Skeletal muscle satellite cell (primary cell): ENCODE measurements at regions not wholly inside any gene's neighbourhood (a gene's known extent, or its start where the extent isn't known, plus 50 kb on each side); places are given as distances from the start of the nearest gene placed in this dataset.

Source experiments
- H3K27me3 ChIP-seq: 2 replicates; pipeline ENCODE4 v1.7.0; 2013; ENCODE audit warnings: low read length; ENCODE audit not compliant: control insufficient read depth, insufficient read depth
- H3K36me3 ChIP-seq: 2 replicates; pipeline ENCODE4 v1.7.0; 2013; ENCODE audit warnings: mild to moderate bottlenecking, control low read depth, low read length; ENCODE audit not compliant: insufficient read depth
- H3K4me1 ChIP-seq: 2 replicates; pipeline ENCODE4 v1.7.0; 2013; ENCODE audit warnings: low read length; ENCODE audit not compliant: control insufficient read depth, insufficient read depth
- H3K4me2 ChIP-seq: 2 replicates; pipeline ENCODE4 v1.7.0; 2013; ENCODE audit warnings: mild to moderate bottlenecking, low read length
- H3K4me3 ChIP-seq: 2 replicates; pipeline ENCODE4 v1.7.0; 2013; ENCODE audit warnings: low read length
- H3K9ac ChIP-seq: 2 replicates; pipeline ENCODE4 v1.7.0; 2013; ENCODE audit warnings: mild to moderate bottlenecking, low read depth, low read length, moderate library complexity
- H3K9me3 ChIP-seq: replicated peaks from 2 replicates; pipeline ENCODE4 v1.7.0; 2013; ENCODE audit warnings: mild to moderate bottlenecking, control low read depth, low read length

- H3K27me3 ChIP-seq, result no peaks in the 10 kb centered on the region
- H3K36me3 ChIP-seq, result no peaks in the 10 kb centered on the region
- peaks cover 3% of the 10 kb centered on the region for H3K9me3 ChIP-seq
- no peaks in the 10 kb centered on the region for H3K4me1 ChIP-seq
- H3K4me2 ChIP-seq, result no peak overlapping the region
- H3K9ac ChIP-seq, result no peak overlapping the region
- H3K4me3 ChIP-seq, result no peak overlapping the region
Measured at GRCh38 chr22:47565607-47566006, 803.2 kb downstream of the TBC1D22A start.

DNA sequence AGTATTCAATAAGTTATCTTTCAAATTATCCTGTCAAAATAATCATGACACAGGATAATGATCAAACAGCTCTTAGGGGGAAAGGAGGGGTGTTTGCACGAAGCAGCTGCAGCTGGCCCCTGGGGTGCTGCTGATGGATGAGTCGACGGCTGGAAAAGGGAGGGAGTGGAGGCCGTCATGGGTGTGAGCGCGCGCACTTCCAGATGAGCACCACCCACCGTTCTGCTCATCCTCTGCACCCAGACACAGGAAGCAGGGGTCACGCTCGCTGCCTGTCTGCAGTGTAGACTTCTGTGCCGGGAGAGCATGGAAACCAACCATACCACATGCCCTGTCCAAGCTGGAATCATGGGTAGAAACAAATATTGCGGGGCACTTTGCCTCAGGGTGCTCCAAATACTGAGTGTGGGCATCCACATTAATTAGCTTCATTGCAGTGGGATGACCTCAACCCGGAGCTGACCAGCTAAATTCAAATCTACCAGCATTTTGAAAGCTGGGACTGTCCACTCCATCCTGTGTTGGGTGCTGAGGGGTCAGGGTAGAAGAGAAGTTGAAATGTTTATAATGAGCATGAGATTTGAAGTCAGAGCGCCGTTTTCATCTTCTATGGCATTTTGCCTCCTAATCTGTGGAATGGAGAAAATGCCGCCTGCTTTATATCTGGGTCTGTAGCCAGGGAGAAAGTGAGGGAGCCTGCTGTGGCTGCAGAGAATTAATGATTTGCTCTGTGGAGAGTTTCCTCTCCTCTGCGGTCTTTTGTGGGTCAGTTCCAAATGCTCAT lies 802.4 kb downstream of the TBC1D22A start:
- Histone ChIP-seq H3K9me3 (peaks cover 3% of the 10 kb centered on the region), H3K4me3 (no peak overlapping the region)

GRCh38 chr22:47564158-47564450 lies 801.7 kb downstream of the TBC1D22A start:
- Histone ChIP-seq H3K4me1 (no peaks in the 10 kb centered on the region), H3K9ac (no peak overlapping the region), H3K36me3 (no peaks in the 10 kb centered on the region), H3K4me3 (no peak overlapping the region), H3K27me3 (no peaks in the 10 kb centered on the region), H3K9me3 (peaks cover 3% of the 10 kb centered on the region), H3K4me2 (no peak overlapping the region)

More for the DNA sequence above, 802.4 kb downstream of the TBC1D22A start:
- no peaks in the 10 kb centered on the region for H3K36me3 ChIP-seq
- H3K9ac ChIP-seq, result no peak overlapping the region
- H3K4me2 ChIP-seq, result no peak overlapping the region
- H3K4me1 ChIP-seq, result no peaks in the 10 kb centered on the region
- no peaks in the 10 kb centered on the region for H3K27me3 ChIP-seq

GRCh38 chr22:47563406-47564157 lies 801.1 kb downstream of the TBC1D22A start:
- H3K36me3 ChIP-seq, result no peaks in the 10 kb centered on the region
- no peaks in the 10 kb centered on the region for H3K27me3 ChIP-seq
- H3K9ac ChIP-seq, result no peak overlapping the region
- H3K4me3 ChIP-seq, result no peak overlapping the region
- H3K4me2 ChIP-seq, result no peak overlapping the region
- H3K9me3 ChIP-seq, result peaks cover 3% of the 10 kb centered on the region
- no peaks in the 10 kb centered on the region for H3K4me1 ChIP-seq

DNA sequence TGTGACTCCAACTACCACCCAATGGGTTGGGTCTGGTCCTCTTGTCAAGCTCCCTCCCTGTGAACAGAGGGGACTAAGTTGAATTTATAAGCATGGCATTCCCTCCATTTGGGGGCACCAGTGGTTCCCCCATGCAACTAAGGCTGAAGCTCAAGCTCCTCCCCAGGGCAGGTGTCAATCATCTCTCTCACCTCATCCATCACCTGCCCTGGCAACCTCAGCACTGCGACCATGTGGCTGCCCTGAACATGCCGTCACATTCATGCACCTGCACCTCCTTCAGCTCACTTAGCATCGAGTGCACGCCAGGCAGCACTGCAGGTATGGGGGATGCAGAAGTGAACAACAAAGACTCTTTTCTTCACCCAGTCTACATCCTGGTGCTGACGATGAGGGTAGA lies 799.3 kb downstream of the TBC1D22A start:
- H3K27me3 ChIP-seq, result no peaks in the 10 kb centered on the region
- no peak overlapping the region for H3K4me3 ChIP-seq
- peaks cover 11% of the 10 kb centered on the region for H3K9me3 ChIP-seq
- no peak overlapping the region for H3K4me2 ChIP-seq
- no peak overlapping the region for H3K9ac ChIP-seq
- H3K36me3 ChIP-seq, result no peaks in the 10 kb centered on the region
- H3K4me1 ChIP-seq, result no peaks in the 10 kb centered on the region

DNA sequence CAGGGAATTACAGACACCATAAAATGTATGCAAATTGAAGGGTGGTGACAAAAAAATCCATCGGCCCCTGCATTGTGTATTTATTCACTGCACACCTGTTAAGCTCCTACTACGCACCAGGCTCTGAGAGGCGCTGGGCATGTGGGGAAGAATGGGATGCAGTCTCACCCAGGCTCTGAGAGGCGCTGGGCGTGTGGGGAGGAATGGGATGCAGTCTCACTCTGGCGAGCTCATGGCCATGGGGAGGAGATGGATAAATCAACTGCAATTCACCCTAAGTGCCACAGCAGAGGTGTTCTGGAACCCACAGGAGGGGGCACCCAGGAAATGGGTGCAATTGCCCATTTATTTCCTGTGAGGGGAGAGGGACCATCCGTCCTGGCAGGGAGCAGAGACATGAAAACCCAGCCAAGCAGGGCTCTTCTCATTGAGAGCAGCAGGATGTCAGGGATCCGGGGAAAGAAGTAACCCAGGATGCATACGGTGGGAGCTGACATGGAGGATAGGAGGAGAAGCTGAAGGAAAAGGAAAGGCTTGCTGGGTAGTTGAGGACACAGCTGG lies 798.7 kb downstream of the TBC1D22A start:
- Histone ChIP-seq H3K9ac (no peak overlapping the region), H3K9me3 (peaks cover 11% of the 10 kb centered on the region), H3K27me3 (no peaks in the 10 kb centered on the region), H3K4me3 (no peak overlapping the region), H3K36me3 (no peaks in the 10 kb centered on the region), H3K4me2 (no peak overlapping the region), H3K4me1 (no peaks in the 10 kb centered on the region)

- H3K4me1 ChIP-seq, result no peaks in the 10 kb centered on the region
- H3K4me2 ChIP-seq, result no peak overlapping the region
- H3K4me3 ChIP-seq, result no peak overlapping the region
- no peaks in the 10 kb centered on the region for H3K36me3 ChIP-seq
- peaks cover 11% of the 10 kb centered on the region for H3K9me3 ChIP-seq
- no peaks in the 10 kb centered on the region for H3K27me3 ChIP-seq
- no peak overlapping the region for H3K9ac ChIP-seq
Measured at GRCh38 chr22:47558828-47559700, 796.6 kb downstream of the TBC1D22A start.

DNA sequence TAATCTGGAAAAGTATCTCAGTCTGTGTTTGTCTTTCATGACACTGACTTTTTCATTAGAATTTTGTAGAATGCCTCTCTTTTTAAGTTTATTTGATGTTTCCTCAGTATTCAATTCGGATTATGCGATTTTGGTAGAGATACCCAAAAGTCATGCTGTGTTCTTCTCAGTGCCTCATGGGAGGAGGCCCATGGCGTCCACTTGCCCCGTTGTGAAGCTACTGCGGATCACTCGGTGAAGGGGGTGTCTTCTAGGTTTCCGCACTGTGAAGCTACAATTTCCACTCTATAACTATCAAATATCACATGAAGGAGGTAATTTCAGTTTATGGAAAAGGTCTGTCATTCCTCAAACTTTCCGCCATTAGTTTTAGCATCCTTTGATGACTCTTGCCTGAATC lies 794.0 kb downstream of the TBC1D22A start:
- Histone ChIP-seq H3K36me3 (no peaks in the 10 kb centered on the region), H3K27me3 (no peaks in the 10 kb centered on the region), H3K4me2 (no peak overlapping the region), H3K4me1 (no peaks in the 10 kb centered on the region), H3K9ac (no peak overlapping the region), H3K4me3 (no peak overlapping the region), H3K9me3 (peaks cover 9% of the 10 kb centered on the region)

GRCh38 chr22:47553436-47553835 lies 791.0 kb downstream of the TBC1D22A start:
- Histone ChIP-seq H3K9ac (no peak overlapping the region), H3K4me2 (no peak overlapping the region)

DNA sequence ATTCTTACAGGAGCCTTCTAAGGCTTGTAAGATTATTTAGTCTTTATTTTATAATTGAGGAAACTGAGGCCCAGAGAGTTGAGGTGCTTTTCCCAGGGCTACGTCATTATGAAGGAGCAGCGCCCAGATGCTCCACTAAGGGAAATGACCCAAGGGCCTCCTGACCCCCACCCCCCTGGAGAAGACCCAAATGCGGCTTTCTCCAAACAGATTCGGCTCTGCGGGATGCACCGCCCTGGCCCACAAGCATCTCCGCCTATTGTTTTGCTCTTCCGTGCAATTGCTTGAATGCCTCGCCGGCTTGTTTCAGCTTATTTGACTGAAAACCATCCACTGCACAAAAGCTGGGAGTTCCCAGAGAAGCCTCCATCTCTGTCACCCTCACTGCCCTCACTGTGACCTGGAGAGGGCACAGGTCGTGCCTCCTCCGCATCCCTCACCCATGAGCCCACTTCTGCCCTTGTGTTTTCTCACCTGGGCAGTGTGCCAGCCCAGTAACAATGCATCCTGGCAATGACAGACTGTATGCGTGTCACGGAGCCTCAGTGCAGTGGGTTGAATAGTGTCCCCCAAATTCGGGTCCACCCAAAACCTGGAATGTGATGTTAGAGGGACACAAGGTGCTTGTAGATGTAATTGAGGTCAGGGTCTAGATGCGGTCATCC lies 790.2 kb downstream of the TBC1D22A start:
- no peak overlapping the region for H3K4me3 ChIP-seq
- no peak overlapping the region for H3K9ac ChIP-seq
- no peaks in the 10 kb centered on the region for H3K27me3 ChIP-seq
- H3K4me1 ChIP-seq, result no peaks in the 10 kb centered on the region
- H3K4me2 ChIP-seq, result no peak overlapping the region
- no peaks in the 10 kb centered on the region for H3K36me3 ChIP-seq
- H3K9me3 ChIP-seq, result peaks cover 11% of the 10 kb centered on the region

More at GRCh38 chr22:47553436-47553835, 791.0 kb downstream of the TBC1D22A start:
- Histone ChIP-seq H3K36me3 (no peaks in the 10 kb centered on the region), H3K4me1 (no peaks in the 10 kb centered on the region), H3K9me3 (peaks cover 12% of the 10 kb centered on the region), H3K27me3 (no peaks in the 10 kb centered on the region), H3K4me3 (no peak overlapping the region)

- peaks cover 6% of the 10 kb centered on the region for H3K9me3 ChIP-seq
- H3K4me1 ChIP-seq, result no peaks in the 10 kb centered on the region
- no peaks in the 10 kb centered on the region for H3K36me3 ChIP-seq
- H3K4me2 ChIP-seq, result no peak overlapping the region
- H3K27me3 ChIP-seq, result no peaks in the 10 kb centered on the region
- H3K4me3 ChIP-seq, result no peak overlapping the region
- H3K9ac ChIP-seq, result no peak overlapping the region
Measured at GRCh38 chr22:47552024-47552423, 789.6 kb downstream of the TBC1D22A start.
